ENCODE measurements at regions not wholly inside any gene's neighbourhood (a gene's known extent, or its start where the extent isn't known, plus 50 kb on each side); places are given as distances from the start of the nearest gene placed in this dataset.

DNA sequence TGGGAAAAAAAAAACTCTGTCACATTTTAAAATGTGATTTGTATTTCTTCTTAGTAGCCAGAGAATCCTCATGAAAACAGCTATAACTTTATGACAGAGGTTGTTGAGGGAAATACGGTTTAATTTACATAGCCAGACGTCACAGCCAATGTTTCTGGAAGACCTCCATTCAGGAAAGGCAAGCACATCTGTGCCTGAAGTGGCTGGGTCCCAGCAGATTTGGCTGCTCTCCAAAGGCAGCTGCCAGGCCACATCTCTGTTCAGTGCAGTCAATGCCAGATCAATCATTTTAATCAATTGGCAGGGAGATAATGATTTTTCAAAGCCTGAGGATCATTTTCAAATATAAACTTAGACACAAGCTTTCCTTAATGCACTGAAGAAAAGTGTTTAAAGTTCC is 86.5 kb upstream of the ZIC3 start:
- Histone ChIP-seq H2AFZ (ENCODE audit: insufficient read depth, low read depth, low read length, poor library complexity, severe bottlenecking) (no peak overlapping the region), H3K4me2 (replicated peaks; ENCODE audit: extremely low read depth, low read length, poor library complexity, severe bottlenecking) (no peak overlapping the region), H3K4me1 (ENCODE audit: control insufficient read depth in 1 of 2, insufficient read depth in 2 of 2, low read length in 2 of 2) (no peaks in the 10 kb centered on the region), H3K4me3 (replicated peaks in 1 of 3; ENCODE audit: low read depth in 2 of 3, low read length in 3 of 3) (no peak overlapping the region), H3K9ac (ENCODE audit: insufficient read depth, low read length, poor library complexity, severe bottlenecking) (no peak overlapping the region), H3K27me3 (ENCODE audit: control insufficient read depth in 2 of 2, insufficient read depth in 2 of 2, low read length in 2 of 2) (peaks cover 0 to 5% of the 10 kb centered on the region in 2 donors), H3K9me3 (replicated peaks in 1 of 2; ENCODE audit: control insufficient read depth in 1 of 2, insufficient read depth in 1 of 2, low read length in 2 of 2) (no peaks in the 10 kb centered on the region), H3K27ac (ENCODE audit: low read depth in 1 of 2, low read length in 2 of 2) (no peak overlapping the region), H4K20me1 (ENCODE audit: insufficient read depth, low read length) (no peaks in the 10 kb centered on the region), H3K79me2 (ENCODE audit: insufficient read depth, low read length) (no peaks in the 10 kb centered on the region), H3K36me3 (replicated peaks in 1 of 2; ENCODE audit: control insufficient read depth in 1 of 2, insufficient read depth in 2 of 2, low read length in 2 of 2) (no peaks in the 10 kb centered on the region)
- H3K36me3 Mint-ChIP-seq, result no peaks in the 10 kb centered on the region
- peaks cover 0 to 3% (median 2%) of the 10 kb centered on the region in 3 donors for H3K27me3 Mint-ChIP-seq (ENCODE audit: low read depth in 3 of 3)
- WGBS (ENCODE audit: insufficient coverage), result 0% methylated on average over 1 of the region's 2 CpGs
- no peaks in the 10 kb centered on the region for H3K9me3 Mint-ChIP-seq
- no peak overlapping the region for H3K27ac Mint-ChIP-seq
- intact Hi-C loops (cut with micrococcal nuclease), result no loop called here
- TF ChIP-seq, protein P1, sequence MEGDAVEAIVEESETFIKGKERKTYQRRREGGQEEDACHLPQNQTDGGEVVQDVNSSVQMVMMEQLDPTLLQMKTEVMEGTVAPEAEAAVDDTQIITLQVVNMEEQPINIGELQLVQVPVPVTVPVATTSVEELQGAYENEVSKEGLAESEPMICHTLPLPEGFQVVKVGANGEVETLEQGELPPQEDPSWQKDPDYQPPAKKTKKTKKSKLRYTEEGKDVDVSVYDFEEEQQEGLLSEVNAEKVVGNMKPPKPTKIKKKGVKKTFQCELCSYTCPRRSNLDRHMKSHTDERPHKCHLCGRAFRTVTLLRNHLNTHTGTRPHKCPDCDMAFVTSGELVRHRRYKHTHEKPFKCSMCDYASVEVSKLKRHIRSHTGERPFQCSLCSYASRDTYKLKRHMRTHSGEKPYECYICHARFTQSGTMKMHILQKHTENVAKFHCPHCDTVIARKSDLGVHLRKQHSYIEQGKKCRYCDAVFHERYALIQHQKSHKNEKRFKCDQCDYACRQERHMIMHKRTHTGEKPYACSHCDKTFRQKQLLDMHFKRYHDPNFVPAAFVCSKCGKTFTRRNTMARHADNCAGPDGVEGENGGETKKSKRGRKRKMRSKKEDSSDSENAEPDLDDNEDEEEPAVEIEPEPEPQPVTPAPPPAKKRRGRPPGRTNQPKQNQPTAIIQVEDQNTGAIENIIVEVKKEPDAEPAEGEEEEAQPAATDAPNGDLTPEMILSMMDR (IDR thresholded peaks at IDR 0.05), result no peak
- no peak for DNase-seq
- H3K4me1 Mint-ChIP-seq, result no peaks in the 10 kb centered on the region
- no peak overlapping the region for H3K4me3 Mint-ChIP-seq

DNA sequence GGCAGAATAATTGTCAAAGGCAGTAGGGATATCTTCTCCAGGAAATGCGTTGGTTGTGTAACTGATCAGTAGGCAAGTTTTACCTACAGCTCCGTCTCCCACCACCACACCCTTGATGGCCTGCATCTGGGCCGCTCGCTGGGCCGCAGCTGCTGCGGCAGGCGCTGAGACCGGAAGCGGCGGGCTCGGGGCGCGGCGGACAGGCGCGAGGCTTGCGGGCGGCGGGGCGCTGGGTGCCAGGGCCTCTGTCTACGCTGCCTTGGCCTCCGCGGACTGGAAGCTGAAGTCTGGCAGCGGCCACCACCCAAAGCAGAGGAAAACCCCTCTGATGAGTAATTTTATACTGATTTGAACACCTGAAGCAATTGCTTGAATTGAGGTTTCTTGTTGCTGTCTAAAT is 124.2 kb upstream of the ZIC3 start:
- Histone ChIP-seq H3K27ac (ENCODE audit: low read depth in 1 of 2, low read length in 2 of 2) (no peak overlapping the region), H3K4me2 (replicated peaks; ENCODE audit: extremely low read depth, low read length, poor library complexity, severe bottlenecking) (no peak overlapping the region), H3K79me2 (ENCODE audit: insufficient read depth, low read length) (no peaks in the 10 kb centered on the region), H3K27me3 (ENCODE audit: control insufficient read depth in 2 of 2, insufficient read depth in 2 of 2, low read length in 2 of 2) (no peaks in the 10 kb centered on the region), H3K9ac (ENCODE audit: insufficient read depth, low read length, poor library complexity, severe bottlenecking) (no peak overlapping the region), H3K4me3 (replicated peaks in 1 of 3; ENCODE audit: low read depth in 2 of 3, low read length in 3 of 3) (no peak overlapping the region), H3K4me1 (ENCODE audit: control insufficient read depth in 1 of 2, insufficient read depth in 2 of 2, low read length in 2 of 2) (no peaks in the 10 kb centered on the region), H3K36me3 (replicated peaks in 1 of 2; ENCODE audit: control insufficient read depth in 1 of 2, insufficient read depth in 2 of 2, low read length in 2 of 2) (no peaks in the 10 kb centered on the region), H2AFZ (ENCODE audit: insufficient read depth, low read depth, low read length, poor library complexity, severe bottlenecking) (no peak overlapping the region), H3K9me3 (replicated peaks in 1 of 2; ENCODE audit: control insufficient read depth in 1 of 2, insufficient read depth in 1 of 2, low read length in 2 of 2) (no peaks in the 10 kb centered on the region), H4K20me1 (ENCODE audit: insufficient read depth, low read length) (no peaks in the 10 kb centered on the region)
- Mint-ChIP-seq H3K27me3 (ENCODE audit: low read depth in 3 of 3) (peaks cover 0 to 8% (median 3%) of the 10 kb centered on the region in 3 donors), H3K9me3 (peaks cover 0 to 11% (median 2%) of the 10 kb centered on the region in 7 donors), H3K27ac (no peak overlapping the region), H3K36me3 (no peaks in the 10 kb centered on the region), H3K4me1 (no peaks in the 10 kb centered on the region), H3K4me3 (no peak overlapping the region)
- WGBS (ENCODE audit: insufficient coverage), result no CpG with 5 or more reads among the region's 24 CpGs
- TF ChIP-seq, protein P1 (IDR thresholded peaks at IDR 0.05), result no peak
- no peak for DNase-seq
- intact Hi-C loops (cut with micrococcal nuclease), result no loop called here
